Liver (tissue), 8 donors: ENCODE measurements at regions not wholly inside any gene's neighbourhood (a gene's known extent, or its start where the extent isn't known, plus 50 kb on each side); places are given as distances from the start of the nearest gene placed in this dataset.
"Not testable (repeated sequence)": the region's sequence is repeated elsewhere in the genome, so short reads cannot be mapped to it uniquely, and the experiment has no call there.

ENCODE experiments used
- DNase-seq: peaks from one replicate; pipeline ENCODE4 v3.0.0-alpha.2; 2017; ENCODE audit warnings: low spot score
- H3K27ac ChIP-seq, 2 donors: one replicate each; pipeline ENCODE4 v1.7.0; 2013; ENCODE audit warnings: inconsistent platforms in 2 of 2, low read length in 2 of 2, control low read depth in 1 of 2, low read depth in 1 of 2, mild to moderate bottlenecking in 1 of 2
- H3K27me3 ChIP-seq, 4 donors: one replicate each; pipeline versions ENCODE4 v1.6.1 to v1.7.0; 2013; ENCODE audit warnings: low read length in 3 of 4, inconsistent platforms in 1 of 4, mild to moderate bottlenecking in 1 of 4, moderate library complexity in 1 of 4; ENCODE audit not compliant: control insufficient read depth in 4 of 4, insufficient read depth in 4 of 4
- H3K36me3 ChIP-seq, 4 donors: one replicate each; pipeline versions ENCODE4 v1.6.1 to v1.7.0; 2013; ENCODE audit warnings: low read length in 3 of 4, mild to moderate bottlenecking in 3 of 4, low read depth in 1 of 4, moderate library complexity in 1 of 4; ENCODE audit not compliant: control insufficient read depth in 4 of 4, insufficient read depth in 3 of 4
- H3K4me1 ChIP-seq, 4 donors: one replicate each; pipeline versions ENCODE4 v1.6.1 to v1.7.0; 2013; ENCODE audit warnings: low read length in 3 of 4, mild to moderate bottlenecking in 3 of 4, moderate library complexity in 1 of 4; ENCODE audit not compliant: control insufficient read depth in 4 of 4, insufficient read depth in 4 of 4
- H3K4me3 ChIP-seq, 3 donors: one replicate each; pipeline versions ENCODE4 v1.6.1 to v1.7.0; 2013; ENCODE audit warnings: low read length in 3 of 3, control low read depth in 1 of 3, low read depth in 1 of 3, mild to moderate bottlenecking in 1 of 3
- H3K9ac ChIP-seq, 2 donors: one replicate each; pipeline ENCODE4 v1.7.0; 2013; ENCODE audit warnings: low read length in 2 of 2, mild to moderate bottlenecking in 2 of 2, moderate library complexity in 2 of 2, control low read depth in 1 of 2, low read depth in 1 of 2
- H3K9me3 ChIP-seq, 4 donors: one replicate each; pipeline versions ENCODE4 v1.6.1 to v1.7.0; 2013; ENCODE audit warnings: low read length in 3 of 4; ENCODE audit not compliant: control insufficient read depth in 4 of 4
- EGR1 ChIP-seq, 2 donors: IDR thresholded peaks; 2 replicates each; pipeline ENCODE4 v1.6.1; 2016 to 2018; ENCODE audit warnings: antibody characterized with exemption in 2 of 2, low read depth in 2 of 2
- FOXA1 ChIP-seq: IDR thresholded peaks from 2 replicates; pipeline ENCODE4 v1.6.1; 2016; ENCODE audit warnings: antibody characterized with exemption
- FOXA2 ChIP-seq: IDR thresholded peaks from 2 replicates; pipeline ENCODE4 v1.6.1; 2016; ENCODE audit warnings: antibody characterized with exemption
- GABPA ChIP-seq, 2 donors: IDR thresholded peaks in 1 of 2; conservative IDR thresholded peaks in 1 of 2; 2 replicates each; pipeline ENCODE4 v1.6.1; 2016; ENCODE audit warnings: antibody characterized with exemption in 2 of 2, mild to moderate bottlenecking in 1 of 2, moderate library complexity in 1 of 2
- HNF4A ChIP-seq, 2 donors: conservative IDR thresholded peaks; 2 replicates each; pipeline ENCODE4 v1.6.1; 2016; ENCODE audit warnings: antibody characterized with exemption in 2 of 2, mild to moderate bottlenecking in 2 of 2
- HNF4G ChIP-seq: IDR thresholded peaks from 2 replicates; pipeline ENCODE4 v1.6.1; 2016; ENCODE audit warnings: antibody characterized with exemption
- JUND ChIP-seq, 2 donors: IDR thresholded peaks; 2 replicates each; pipeline ENCODE4 v1.6.1; 2016; ENCODE audit warnings: antibody characterized with exemption in 2 of 2
- NR2F2 ChIP-seq: IDR thresholded peaks from 2 replicates; pipeline ENCODE4 v1.6.1; 2016; ENCODE audit warnings: antibody characterized with exemption
- RAD21 ChIP-seq, 2 donors: IDR thresholded peaks; 2 replicates each; pipeline ENCODE4 v1.6.1; 2016; ENCODE audit warnings: antibody characterized with exemption in 2 of 2, mild to moderate bottlenecking in 2 of 2
- RXRA ChIP-seq, 2 donors: IDR thresholded peaks; 2 replicates each; pipeline ENCODE4 v1.6.1; 2017 to 2018; ENCODE audit warnings: antibody characterized with exemption in 2 of 2, mild to moderate bottlenecking in 1 of 2
- SP1 ChIP-seq: IDR thresholded peaks from 2 replicates; pipeline ENCODE4 v1.6.1; 2018; ENCODE audit warnings: antibody characterized with exemption, mild to moderate bottlenecking
- TAF1 ChIP-seq: conservative IDR thresholded peaks from 2 replicates; pipeline ENCODE4 v1.6.1; 2016; ENCODE audit warnings: antibody characterized with exemption, mild to moderate bottlenecking
- YY1 ChIP-seq: IDR thresholded peaks from 2 replicates; pipeline ENCODE4 v1.6.1; 2016; ENCODE audit warnings: antibody characterized with exemption, mild to moderate bottlenecking
- WGBS: extraction: QIAGEN DNeasy Blood & Tissue Kit; methylation state at CpG from one replicate; pipeline ENCODE4 v1.1.7; 2013; 5-methylcytosine and 5-hydroxymethylcytosine counted together
- TF ChIP-seq, protein P1 (sequence below): IDR thresholded peaks from 2 replicates; pipeline ENCODE4 v1.6.1; 2016; ENCODE audit warnings: antibody characterized with exemption
- TF ChIP-seq, protein P2 (sequence below): IDR thresholded peaks from 2 replicates; pipeline ENCODE4 v1.6.1; 2016; ENCODE audit warnings: antibody characterized with exemption
- TF ChIP-seq, protein P3 (sequence below): fragments of 150-350 bp; IDR thresholded peaks from 2 replicates; pipeline ENCODE4 v1.5.1; 2017; ENCODE audit warnings: improper control_type of control experiment, low read depth, low read length; ENCODE audit not compliant: missing input control
- TF ChIP-seq, protein P4 (sequence below): IDR thresholded peaks from 2 replicates; pipeline ENCODE4 v1.6.1; 2016; ENCODE audit warnings: antibody characterized with exemption, mild to moderate bottlenecking
- TF ChIP-seq, protein P5 (sequence below): IDR thresholded peaks from 2 replicates; pipeline ENCODE4 v1.6.1; 2016; ENCODE audit warnings: antibody characterized with exemption
- donor health status: healthy.
- donor health status: healthy.
- donor health status: healthy.
- donor health status: healthy.
- donor health status: healthy.

DNA sequence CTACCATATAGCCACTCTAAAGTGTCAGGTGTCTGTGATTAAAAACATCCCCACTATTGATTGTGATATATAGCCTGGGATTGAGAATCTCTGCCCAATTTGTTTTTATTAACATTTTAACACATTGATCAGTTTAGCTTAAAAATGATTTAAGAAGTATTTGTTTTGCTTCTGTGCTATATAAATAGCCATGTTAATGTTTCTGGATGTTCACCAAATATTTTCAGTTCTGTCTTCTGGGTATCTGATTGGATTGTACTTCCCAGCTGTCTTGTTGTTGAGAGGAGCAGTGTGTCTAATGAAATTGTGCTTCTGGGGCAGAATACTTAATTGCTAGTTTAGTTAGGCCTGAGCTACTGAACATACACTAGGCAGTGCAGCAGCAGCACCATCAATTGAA, 126.6 kb upstream of the TUSC1 start:
- DNase-seq, result no peak
- no peak for TF ChIP-seq HNF4A (conservative IDR thresholded peaks at IDR 0.05)
- TF ChIP-seq, protein P1, sequence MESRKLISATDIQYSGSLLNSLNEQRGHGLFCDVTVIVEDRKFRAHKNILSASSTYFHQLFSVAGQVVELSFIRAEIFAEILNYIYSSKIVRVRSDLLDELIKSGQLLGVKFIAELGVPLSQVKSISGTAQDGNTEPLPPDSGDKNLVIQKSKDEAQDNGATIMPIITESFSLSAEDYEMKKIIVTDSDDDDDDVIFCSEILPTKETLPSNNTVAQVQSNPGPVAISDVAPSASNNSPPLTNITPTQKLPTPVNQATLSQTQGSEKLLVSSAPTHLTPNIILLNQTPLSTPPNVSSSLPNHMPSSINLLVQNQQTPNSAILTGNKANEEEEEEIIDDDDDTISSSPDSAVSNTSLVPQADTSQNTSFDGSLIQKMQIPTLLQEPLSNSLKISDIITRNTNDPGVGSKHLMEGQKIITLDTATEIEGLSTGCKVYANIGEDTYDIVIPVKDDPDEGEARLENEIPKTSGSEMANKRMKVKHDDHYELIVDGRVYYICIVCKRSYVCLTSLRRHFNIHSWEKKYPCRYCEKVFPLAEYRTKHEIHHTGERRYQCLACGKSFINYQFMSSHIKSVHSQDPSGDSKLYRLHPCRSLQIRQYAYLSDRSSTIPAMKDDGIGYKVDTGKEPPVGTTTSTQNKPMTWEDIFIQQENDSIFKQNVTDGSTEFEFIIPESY, result no peak
- TF ChIP-seq FOXA2, result no peak
- TF ChIP-seq EGR1 (IDR thresholded peaks at IDR 0.05; ENCODE audit: low read depth in 2 of 2), result no peak
- no peak for TF ChIP-seq YY1
- no peak for TF ChIP-seq RAD21 (IDR thresholded peaks at IDR 0.05)
- no peak for TF ChIP-seq GABPA (IDR thresholded peaks at IDR 0.05 in 1 of 2, conservative IDR thresholded peaks at IDR 0.05 in 1 of 2)
- TF ChIP-seq SP1, result no peak
- no peak for TF ChIP-seq TAF1
- TF ChIP-seq JUND (IDR thresholded peaks at IDR 0.05), result no peak
- TF ChIP-seq HNF4G, result no peak
- TF ChIP-seq, protein P2, sequence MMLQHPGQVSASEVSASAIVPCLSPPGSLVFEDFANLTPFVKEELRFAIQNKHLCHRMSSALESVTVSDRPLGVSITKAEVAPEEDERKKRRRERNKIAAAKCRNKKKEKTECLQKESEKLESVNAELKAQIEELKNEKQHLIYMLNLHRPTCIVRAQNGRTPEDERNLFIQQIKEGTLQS, result no peak
- TF ChIP-seq FOXA1, result no peak
- no peak for TF ChIP-seq NR2F2
- no peak for TF ChIP-seq RXRA (IDR thresholded peaks at IDR 0.05)
- H3K4me3 ChIP-seq, result no peak overlapping the region

DNA sequence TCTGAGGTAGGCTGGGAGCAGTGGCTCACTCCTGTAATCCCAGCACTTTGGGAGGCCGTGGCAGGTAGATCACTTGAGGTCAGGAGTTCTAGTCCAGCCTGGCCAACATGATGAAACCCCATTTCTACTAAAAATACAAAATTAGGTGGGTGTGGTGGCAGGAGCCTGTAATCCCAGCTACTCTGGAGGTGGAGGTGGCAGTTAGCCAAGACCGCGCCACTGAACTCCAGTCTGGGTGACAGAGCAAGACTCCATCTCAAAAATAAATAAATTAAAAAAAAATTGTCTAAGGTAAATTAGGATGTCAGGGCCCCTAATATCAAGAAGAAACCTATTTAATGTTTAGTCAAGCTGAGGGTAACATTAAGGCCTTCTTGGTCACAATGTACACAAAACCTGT, 123.7 kb upstream of the TUSC1 start:
- not testable (repeated sequence) for H3K9me3 ChIP-seq, H3K4me3 ChIP-seq, H3K36me3 ChIP-seq, H3K27ac ChIP-seq, H3K27me3 ChIP-seq, H3K9ac ChIP-seq, DNase-seq, H3K4me1 ChIP-seq
- WGBS, result 89% methylated on average over 3 of the region's 3 CpGs

More for the DNA sequence above, 126.6 kb upstream of the TUSC1 start:
- no peaks in the 10 kb centered on the region for H3K9me3 ChIP-seq
- H3K27me3 ChIP-seq, result no peaks in the 10 kb centered on the region
- H3K4me1 ChIP-seq, result no peaks in the 10 kb centered on the region
- H3K9ac ChIP-seq, result no peak overlapping the region
- H3K36me3 ChIP-seq, result no peaks in the 10 kb centered on the region
- H3K27ac ChIP-seq, result no peak overlapping the region

DNA sequence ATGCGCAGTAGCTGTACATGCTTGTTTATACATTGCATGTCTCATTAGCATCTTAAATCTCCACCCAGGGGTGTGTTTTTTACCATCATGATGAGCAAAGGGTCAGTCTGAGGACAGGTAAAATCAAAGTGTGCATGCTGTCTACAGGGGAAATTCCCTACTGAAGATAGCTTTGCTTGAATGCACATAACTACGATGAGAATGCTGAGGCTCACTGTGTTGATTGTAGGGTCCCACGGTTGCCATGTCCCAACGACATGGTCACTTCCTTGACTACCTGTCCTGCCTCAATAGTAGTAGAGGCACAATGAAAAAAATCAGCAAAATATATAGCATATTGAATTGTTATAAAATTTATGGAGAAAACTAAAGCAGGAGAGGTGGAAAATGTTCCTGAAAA, 95.6 kb upstream of the TUSC1 start:
- Histone ChIP-seq H3K27me3 (no peaks in the 10 kb centered on the region), H3K9me3 (no peaks in the 10 kb centered on the region), H3K4me1 (no peaks in the 10 kb centered on the region), H3K9ac (no peak overlapping the region), H3K36me3 (no peaks in the 10 kb centered on the region), H3K27ac (no peak overlapping the region), H3K4me3 (no peak overlapping the region)
- DNase-seq, result no peak
- TF ChIP-seq RXRA (IDR thresholded peaks at IDR 0.05) (no peak), TAF1 (no peak), GABPA (IDR thresholded peaks at IDR 0.05 in 1 of 2, conservative IDR thresholded peaks at IDR 0.05 in 1 of 2) (no peak), YY1 (no peak), NR2F2 (no peak), HNF4A (conservative IDR thresholded peaks at IDR 0.05) (no peak), FOXA2 (no peak), JUND (IDR thresholded peaks at IDR 0.05) (no peak), RAD21 (IDR thresholded peaks at IDR 0.05) (no peak), FOXA1 (no peak), SP1 (no peak), EGR1 (IDR thresholded peaks at IDR 0.05; ENCODE audit: low read depth in 2 of 2) (no peak)
- TF ChIP-seq, protein P2, result no peak
- TF ChIP-seq, protein P3, sequence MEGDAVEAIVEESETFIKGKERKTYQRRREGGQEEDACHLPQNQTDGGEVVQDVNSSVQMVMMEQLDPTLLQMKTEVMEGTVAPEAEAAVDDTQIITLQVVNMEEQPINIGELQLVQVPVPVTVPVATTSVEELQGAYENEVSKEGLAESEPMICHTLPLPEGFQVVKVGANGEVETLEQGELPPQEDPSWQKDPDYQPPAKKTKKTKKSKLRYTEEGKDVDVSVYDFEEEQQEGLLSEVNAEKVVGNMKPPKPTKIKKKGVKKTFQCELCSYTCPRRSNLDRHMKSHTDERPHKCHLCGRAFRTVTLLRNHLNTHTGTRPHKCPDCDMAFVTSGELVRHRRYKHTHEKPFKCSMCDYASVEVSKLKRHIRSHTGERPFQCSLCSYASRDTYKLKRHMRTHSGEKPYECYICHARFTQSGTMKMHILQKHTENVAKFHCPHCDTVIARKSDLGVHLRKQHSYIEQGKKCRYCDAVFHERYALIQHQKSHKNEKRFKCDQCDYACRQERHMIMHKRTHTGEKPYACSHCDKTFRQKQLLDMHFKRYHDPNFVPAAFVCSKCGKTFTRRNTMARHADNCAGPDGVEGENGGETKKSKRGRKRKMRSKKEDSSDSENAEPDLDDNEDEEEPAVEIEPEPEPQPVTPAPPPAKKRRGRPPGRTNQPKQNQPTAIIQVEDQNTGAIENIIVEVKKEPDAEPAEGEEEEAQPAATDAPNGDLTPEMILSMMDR, result no peak
- TF ChIP-seq, protein P4, sequence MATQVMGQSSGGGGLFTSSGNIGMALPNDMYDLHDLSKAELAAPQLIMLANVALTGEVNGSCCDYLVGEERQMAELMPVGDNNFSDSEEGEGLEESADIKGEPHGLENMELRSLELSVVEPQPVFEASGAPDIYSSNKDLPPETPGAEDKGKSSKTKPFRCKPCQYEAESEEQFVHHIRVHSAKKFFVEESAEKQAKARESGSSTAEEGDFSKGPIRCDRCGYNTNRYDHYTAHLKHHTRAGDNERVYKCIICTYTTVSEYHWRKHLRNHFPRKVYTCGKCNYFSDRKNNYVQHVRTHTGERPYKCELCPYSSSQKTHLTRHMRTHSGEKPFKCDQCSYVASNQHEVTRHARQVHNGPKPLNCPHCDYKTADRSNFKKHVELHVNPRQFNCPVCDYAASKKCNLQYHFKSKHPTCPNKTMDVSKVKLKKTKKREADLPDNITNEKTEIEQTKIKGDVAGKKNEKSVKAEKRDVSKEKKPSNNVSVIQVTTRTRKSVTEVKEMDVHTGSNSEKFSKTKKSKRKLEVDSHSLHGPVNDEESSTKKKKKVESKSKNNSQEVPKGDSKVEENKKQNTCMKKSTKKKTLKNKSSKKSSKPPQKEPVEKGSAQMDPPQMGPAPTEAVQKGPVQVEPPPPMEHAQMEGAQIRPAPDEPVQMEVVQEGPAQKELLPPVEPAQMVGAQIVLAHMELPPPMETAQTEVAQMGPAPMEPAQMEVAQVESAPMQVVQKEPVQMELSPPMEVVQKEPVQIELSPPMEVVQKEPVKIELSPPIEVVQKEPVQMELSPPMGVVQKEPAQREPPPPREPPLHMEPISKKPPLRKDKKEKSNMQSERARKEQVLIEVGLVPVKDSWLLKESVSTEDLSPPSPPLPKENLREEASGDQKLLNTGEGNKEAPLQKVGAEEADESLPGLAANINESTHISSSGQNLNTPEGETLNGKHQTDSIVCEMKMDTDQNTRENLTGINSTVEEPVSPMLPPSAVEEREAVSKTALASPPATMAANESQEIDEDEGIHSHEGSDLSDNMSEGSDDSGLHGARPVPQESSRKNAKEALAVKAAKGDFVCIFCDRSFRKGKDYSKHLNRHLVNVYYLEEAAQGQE, result no peak
- TF ChIP-seq, protein P1, result no peak
- TF ChIP-seq, protein P5, sequence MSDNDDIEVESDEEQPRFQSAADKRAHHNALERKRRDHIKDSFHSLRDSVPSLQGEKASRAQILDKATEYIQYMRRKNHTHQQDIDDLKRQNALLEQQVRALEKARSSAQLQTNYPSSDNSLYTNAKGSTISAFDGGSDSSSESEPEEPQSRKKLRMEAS, result no peak
- WGBS, result 79% methylated on average over 4 of the region's 4 CpGs
